GM12872 (cell line): ENCODE measurements at regions not wholly inside any gene's neighbourhood (a gene's known extent, or its start where the extent isn't known, plus 50 kb on each side); places are given as distances from the start of the nearest gene placed in this dataset.

Experiments used
- TF ChIP-seq, protein P1 (sequence below): IDR thresholded peaks from 3 replicates; pipeline ENCODE4 v1.5.1; 2011; ENCODE audit warnings: low read depth, mild to moderate bottlenecking, low read length, moderate library complexity; ENCODE audit not compliant: insufficient read depth

DNA sequence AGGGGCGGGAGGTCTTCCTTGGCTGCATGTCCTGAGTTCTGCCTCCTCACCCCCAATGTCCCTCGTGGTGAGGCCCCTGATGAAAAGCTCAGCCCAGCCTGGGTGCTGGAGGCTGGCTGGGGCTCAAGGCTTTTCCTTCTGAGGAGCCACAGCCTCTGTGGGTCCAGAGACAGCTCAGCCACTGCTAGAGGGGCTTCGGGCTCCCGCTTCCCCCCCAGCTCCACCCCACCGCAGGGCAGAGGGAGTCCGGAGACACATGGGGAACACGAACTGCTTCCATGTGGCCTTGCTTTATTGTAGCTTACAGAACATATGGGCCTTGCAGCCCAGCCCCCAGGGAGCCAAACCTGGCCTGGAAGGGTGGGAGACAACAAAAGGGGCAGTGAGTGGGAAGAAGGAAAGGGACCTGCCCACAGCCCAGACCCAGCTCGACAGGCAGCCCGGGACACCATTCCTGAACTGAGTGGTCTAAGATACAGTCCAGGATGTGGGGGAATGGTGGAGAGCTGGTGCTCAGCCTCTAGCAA lies 89.9 kb upstream of the NKX1-1 start:
- TF ChIP-seq, protein P1, sequence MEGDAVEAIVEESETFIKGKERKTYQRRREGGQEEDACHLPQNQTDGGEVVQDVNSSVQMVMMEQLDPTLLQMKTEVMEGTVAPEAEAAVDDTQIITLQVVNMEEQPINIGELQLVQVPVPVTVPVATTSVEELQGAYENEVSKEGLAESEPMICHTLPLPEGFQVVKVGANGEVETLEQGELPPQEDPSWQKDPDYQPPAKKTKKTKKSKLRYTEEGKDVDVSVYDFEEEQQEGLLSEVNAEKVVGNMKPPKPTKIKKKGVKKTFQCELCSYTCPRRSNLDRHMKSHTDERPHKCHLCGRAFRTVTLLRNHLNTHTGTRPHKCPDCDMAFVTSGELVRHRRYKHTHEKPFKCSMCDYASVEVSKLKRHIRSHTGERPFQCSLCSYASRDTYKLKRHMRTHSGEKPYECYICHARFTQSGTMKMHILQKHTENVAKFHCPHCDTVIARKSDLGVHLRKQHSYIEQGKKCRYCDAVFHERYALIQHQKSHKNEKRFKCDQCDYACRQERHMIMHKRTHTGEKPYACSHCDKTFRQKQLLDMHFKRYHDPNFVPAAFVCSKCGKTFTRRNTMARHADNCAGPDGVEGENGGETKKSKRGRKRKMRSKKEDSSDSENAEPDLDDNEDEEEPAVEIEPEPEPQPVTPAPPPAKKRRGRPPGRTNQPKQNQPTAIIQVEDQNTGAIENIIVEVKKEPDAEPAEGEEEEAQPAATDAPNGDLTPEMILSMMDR: no peak

GRCh38 chr4:1495416-1496115 lies 89.3 kb upstream of the NKX1-1 start:
- TF ChIP-seq, protein P1: no peak

- TF ChIP-seq, protein P1: no peak
Observed at GRCh38 chr4:1494416-1495315, 88.4 kb upstream of the NKX1-1 start.

DNA sequence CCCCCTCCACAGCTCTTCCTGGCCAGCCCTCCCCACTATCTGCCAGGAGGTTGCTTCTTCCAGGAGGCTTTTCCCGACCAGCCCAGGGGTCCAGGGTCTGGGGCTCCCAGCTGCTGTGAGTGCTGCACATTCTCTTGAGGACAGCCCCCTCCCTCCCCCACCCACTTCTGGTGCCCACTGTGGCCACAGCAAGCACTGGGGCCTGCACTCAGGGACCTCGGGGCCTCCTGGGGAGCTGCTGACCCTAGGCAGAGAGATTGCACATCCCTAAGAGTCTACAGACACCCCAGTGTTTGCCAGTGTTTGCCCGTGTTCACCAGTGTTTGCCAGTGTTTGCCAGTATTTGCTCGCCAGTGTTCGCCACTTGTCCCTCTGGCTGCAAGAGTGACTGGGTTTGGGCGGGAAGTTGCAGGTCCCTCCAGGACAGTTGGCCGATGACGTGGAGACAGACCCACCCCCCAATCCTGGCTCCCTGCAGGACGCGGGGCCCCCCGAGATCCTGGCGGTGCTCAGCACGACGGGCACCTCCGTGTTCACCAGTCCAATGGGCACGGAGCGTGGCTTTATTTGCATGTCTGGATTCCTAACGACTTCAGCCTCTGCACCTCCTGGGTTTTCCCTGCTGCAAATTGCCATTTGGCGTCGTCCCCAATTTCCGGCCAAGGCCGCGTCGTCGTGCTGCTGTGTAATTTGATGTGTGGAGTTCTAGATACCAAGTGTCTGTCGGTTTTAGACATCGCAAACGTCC lies 87.5 kb upstream of the NKX1-1 start:
- TF ChIP-seq, protein P1: no peak

GRCh38 chr4:1492651-1493539 lies 86.7 kb upstream of the NKX1-1 start:
- TF ChIP-seq, protein P1: no peak

DNA sequence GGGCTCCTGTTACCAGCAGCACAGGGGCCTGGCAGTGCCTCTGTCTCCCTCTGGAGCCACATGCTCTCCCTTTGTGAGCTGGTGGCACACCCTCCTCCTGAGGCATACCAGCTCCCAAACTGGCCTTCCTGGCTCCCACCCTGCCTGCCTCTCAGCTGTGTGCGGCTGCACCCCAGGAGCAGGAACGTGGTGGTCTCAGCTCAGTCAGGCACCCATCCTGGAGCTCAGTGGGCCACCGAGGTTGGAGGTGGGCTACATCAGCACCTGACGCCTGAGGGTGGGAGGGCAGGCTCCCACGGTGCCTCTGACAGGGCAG lies 85.9 kb upstream of the NKX1-1 start:
- TF ChIP-seq, protein P1: no peak
